ENCODE measurements at regions not wholly inside any gene's neighbourhood (a gene's known extent, or its start where the extent isn't known, plus 50 kb on each side); places are given as distances from the start of the nearest gene placed in this dataset.

- Histone ChIP-seq H3K4me3 (ENCODE audit: low read depth, low read length) (peak overlapping the region; percentile 77), H3K79me2 (ENCODE audit: control insufficient read depth, insufficient read depth, low read length, unreplicated experiment) (no peaks in the 10 kb centered on the region), H2AFZ (ENCODE audit: low read length, unreplicated experiment) (peak overlapping the region; percentile 90), H3K36me3 (ENCODE audit: insufficient read depth, low read length) (no peaks in the 10 kb centered on the region), H3K27me3 (ENCODE audit: insufficient read depth, low read length) (peaks cover 29% of the 10 kb centered on the region), H3K4me1 (ENCODE audit: control insufficient read depth, insufficient read depth, low read length, unreplicated experiment) (peaks cover 19% of the 10 kb centered on the region), H3K27ac (ENCODE audit: low read depth, low read length) (peak overlapping the region; percentile 60)
These were observed 78.9 kb downstream of the OLIG3 start for GRCh38 chr6:137415127-137415833.

GRCh38 chr6:137414599-137414998 is 79.6 kb downstream of the OLIG3 start:
- Histone ChIP-seq H3K4me3 (ENCODE audit: low read depth, low read length) (peak overlapping the region; percentile 77; the same call in 1 of the 2 replicates), H2AFZ (ENCODE audit: low read length, unreplicated experiment) (no peak overlapping the region), H3K36me3 (ENCODE audit: insufficient read depth, low read length) (no peaks in the 10 kb centered on the region), H3K27me3 (ENCODE audit: insufficient read depth, low read length) (peaks cover 34% of the 10 kb centered on the region), H3K27ac (ENCODE audit: low read depth, low read length) (no peak overlapping the region), H3K79me2 (ENCODE audit: control insufficient read depth, insufficient read depth, low read length, unreplicated experiment) (no peaks in the 10 kb centered on the region), H3K4me1 (ENCODE audit: control insufficient read depth, insufficient read depth, low read length, unreplicated experiment) (peaks cover 19% of the 10 kb centered on the region)

GRCh38 chr6:137413482-137413881 is 80.7 kb downstream of the OLIG3 start:
- H2AFZ ChIP-seq (ENCODE audit: low read length, unreplicated experiment): no peak overlapping the region
- H3K27ac ChIP-seq (ENCODE audit: low read depth, low read length): no peak overlapping the region
- H3K4me3 ChIP-seq (ENCODE audit: low read depth, low read length): no peak overlapping the region
- peaks cover 41% of the 10 kb centered on the region for H3K27me3 ChIP-seq (ENCODE audit: insufficient read depth, low read length)
- no peaks in the 10 kb centered on the region for H3K79me2 ChIP-seq (ENCODE audit: control insufficient read depth, insufficient read depth, low read length, unreplicated experiment)
- peaks cover 19% of the 10 kb centered on the region for H3K4me1 ChIP-seq (ENCODE audit: control insufficient read depth, insufficient read depth, low read length, unreplicated experiment)
- H3K36me3 ChIP-seq (ENCODE audit: insufficient read depth, low read length): no peaks in the 10 kb centered on the region

GRCh38 chr6:137412562-137412961 is 81.6 kb downstream of the OLIG3 start:
- Histone ChIP-seq H3K27ac (ENCODE audit: low read depth, low read length) (no peak overlapping the region), H2AFZ (ENCODE audit: low read length, unreplicated experiment) (no peak overlapping the region), H3K4me3 (ENCODE audit: low read depth, low read length) (no peak overlapping the region), H3K79me2 (ENCODE audit: control insufficient read depth, insufficient read depth, low read length, unreplicated experiment) (no peaks in the 10 kb centered on the region), H3K27me3 (ENCODE audit: insufficient read depth, low read length) (peaks cover 44% of the 10 kb centered on the region), H3K36me3 (ENCODE audit: insufficient read depth, low read length) (no peaks in the 10 kb centered on the region), H3K4me1 (ENCODE audit: control insufficient read depth, insufficient read depth, low read length, unreplicated experiment) (peaks cover 15% of the 10 kb centered on the region)

GRCh38 chr6:137409266-137409777 is 84.9 kb downstream of the OLIG3 start:
- Histone ChIP-seq H3K27ac (ENCODE audit: low read depth, low read length) (no peak overlapping the region), H3K36me3 (ENCODE audit: insufficient read depth, low read length) (no peaks in the 10 kb centered on the region), H2AFZ (ENCODE audit: low read length, unreplicated experiment) (no peak overlapping the region), H3K4me3 (ENCODE audit: low read depth, low read length) (no peak overlapping the region), H3K4me1 (ENCODE audit: control insufficient read depth, insufficient read depth, low read length, unreplicated experiment) (no peaks in the 10 kb centered on the region), H3K79me2 (ENCODE audit: control insufficient read depth, insufficient read depth, low read length, unreplicated experiment) (no peaks in the 10 kb centered on the region), H3K27me3 (ENCODE audit: insufficient read depth, low read length) (peaks cover 60% of the 10 kb centered on the region)

- Histone ChIP-seq H3K4me1 (ENCODE audit: control insufficient read depth, insufficient read depth, low read length, unreplicated experiment) (no peaks in the 10 kb centered on the region), H3K79me2 (ENCODE audit: control insufficient read depth, insufficient read depth, low read length, unreplicated experiment) (no peaks in the 10 kb centered on the region), H2AFZ (ENCODE audit: low read length, unreplicated experiment) (no peak overlapping the region), H3K27me3 (ENCODE audit: insufficient read depth, low read length) (peaks cover 66% of the 10 kb centered on the region), H3K27ac (ENCODE audit: low read depth, low read length) (no peak overlapping the region), H3K36me3 (ENCODE audit: insufficient read depth, low read length) (no peaks in the 10 kb centered on the region), H3K4me3 (ENCODE audit: low read depth, low read length) (no peak overlapping the region)
These were observed 86.4 kb downstream of the OLIG3 start for GRCh38 chr6:137407816-137408215.

GRCh38 chr6:137405806-137406205 is 88.4 kb downstream of the OLIG3 start:
- peaks cover 66% of the 10 kb centered on the region for H3K27me3 ChIP-seq (ENCODE audit: insufficient read depth, low read length)
- no peak overlapping the region for H2AFZ ChIP-seq (ENCODE audit: low read length, unreplicated experiment)
- H3K27ac ChIP-seq (ENCODE audit: low read depth, low read length): no peak overlapping the region
- no peak overlapping the region for H3K4me3 ChIP-seq (ENCODE audit: low read depth, low read length)
- no peaks in the 10 kb centered on the region for H3K79me2 ChIP-seq (ENCODE audit: control insufficient read depth, insufficient read depth, low read length, unreplicated experiment)
- no peaks in the 10 kb centered on the region for H3K36me3 ChIP-seq (ENCODE audit: insufficient read depth, low read length)
- no peaks in the 10 kb centered on the region for H3K4me1 ChIP-seq (ENCODE audit: control insufficient read depth, insufficient read depth, low read length, unreplicated experiment)

- Histone ChIP-seq H3K79me2 (ENCODE audit: control insufficient read depth, insufficient read depth, low read length, unreplicated experiment) (no peaks in the 10 kb centered on the region), H3K27ac (ENCODE audit: low read depth, low read length) (no peak overlapping the region), H3K4me3 (ENCODE audit: low read depth, low read length) (no peak overlapping the region), H3K27me3 (ENCODE audit: insufficient read depth, low read length) (peaks cover 52% of the 10 kb centered on the region), H2AFZ (ENCODE audit: low read length, unreplicated experiment) (no peak overlapping the region), H3K36me3 (ENCODE audit: insufficient read depth, low read length) (no peaks in the 10 kb centered on the region), H3K4me1 (ENCODE audit: control insufficient read depth, insufficient read depth, low read length, unreplicated experiment) (no peaks in the 10 kb centered on the region)
These were observed 90.3 kb downstream of the OLIG3 start for GRCh38 chr6:137403855-137404254.

- Histone ChIP-seq H3K27me3 (ENCODE audit: insufficient read depth, low read length) (peaks cover 52% of the 10 kb centered on the region), H2AFZ (ENCODE audit: low read length, unreplicated experiment) (no peak overlapping the region), H3K79me2 (ENCODE audit: control insufficient read depth, insufficient read depth, low read length, unreplicated experiment) (no peaks in the 10 kb centered on the region), H3K27ac (ENCODE audit: low read depth, low read length) (no peak overlapping the region), H3K4me1 (ENCODE audit: control insufficient read depth, insufficient read depth, low read length, unreplicated experiment) (no peaks in the 10 kb centered on the region), H3K4me3 (ENCODE audit: low read depth, low read length) (no peak overlapping the region), H3K36me3 (ENCODE audit: insufficient read depth, low read length) (no peaks in the 10 kb centered on the region)
These were observed 90.8 kb downstream of the OLIG3 start for GRCh38 chr6:137403443-137403842.

GRCh38 chr6:137402143-137402680 is 92.0 kb downstream of the OLIG3 start:
- Histone ChIP-seq H3K4me1 (ENCODE audit: control insufficient read depth, insufficient read depth, low read length, unreplicated experiment) (no peaks in the 10 kb centered on the region), H3K36me3 (ENCODE audit: insufficient read depth, low read length) (no peaks in the 10 kb centered on the region), H3K27me3 (ENCODE audit: insufficient read depth, low read length) (peaks cover 49% of the 10 kb centered on the region), H3K79me2 (ENCODE audit: control insufficient read depth, insufficient read depth, low read length, unreplicated experiment) (no peaks in the 10 kb centered on the region), H3K4me3 (ENCODE audit: low read depth, low read length) (no peak overlapping the region), H3K27ac (ENCODE audit: low read depth, low read length) (no peak overlapping the region), H2AFZ (ENCODE audit: low read length, unreplicated experiment) (no peak overlapping the region)

- H3K27me3 ChIP-seq (ENCODE audit: insufficient read depth, low read length): peaks cover 49% of the 10 kb centered on the region
- no peaks in the 10 kb centered on the region for H3K36me3 ChIP-seq (ENCODE audit: insufficient read depth, low read length)
- H3K27ac ChIP-seq (ENCODE audit: low read depth, low read length): no peak overlapping the region
- no peaks in the 10 kb centered on the region for H3K4me1 ChIP-seq (ENCODE audit: control insufficient read depth, insufficient read depth, low read length, unreplicated experiment)
- no peak overlapping the region for H2AFZ ChIP-seq (ENCODE audit: low read length, unreplicated experiment)
- H3K79me2 ChIP-seq (ENCODE audit: control insufficient read depth, insufficient read depth, low read length, unreplicated experiment): no peaks in the 10 kb centered on the region
- no peak overlapping the region for H3K4me3 ChIP-seq (ENCODE audit: low read depth, low read length)
These were observed 93.1 kb downstream of the OLIG3 start for GRCh38 chr6:137401088-137401487.
